ENCODE measurements at regions not wholly inside any gene's neighbourhood (a gene's known extent, or its start where the extent isn't known, plus 50 kb on each side); places are given as distances from the start of the nearest gene placed in this dataset.

DNA sequence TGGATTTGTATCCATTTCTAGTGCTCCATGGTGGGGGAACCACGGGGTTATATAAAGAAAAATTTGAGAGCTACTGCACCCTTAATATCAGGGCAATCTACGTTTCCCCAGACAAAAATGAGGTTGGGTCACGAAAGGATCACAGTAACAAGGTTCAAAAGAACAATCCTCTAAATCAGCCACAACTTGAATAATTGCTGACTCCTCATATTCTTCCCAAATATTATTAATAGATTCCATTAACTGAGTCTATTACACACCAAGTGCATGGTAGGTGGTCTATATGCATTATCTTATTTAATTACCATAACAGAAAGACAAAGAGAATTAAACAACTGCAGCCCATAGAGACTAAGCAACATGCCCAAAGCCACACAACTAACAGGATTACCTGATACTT is 438.2 kb downstream of the ETNK1 start:
- Histone ChIP-seq H2BK120ac (ENCODE audit: low read depth, low read length, poor library complexity, severe bottlenecking) (no peak overlapping the region), H3K23ac (ENCODE audit: insufficient read length, low read depth, low read length) (no peak overlapping the region), H2BK20ac (ENCODE audit: low read depth, low read length, poor library complexity, severe bottlenecking) (no peak overlapping the region), H3K79me2 (ENCODE audit: insufficient read depth, low read length) (no peaks in the 10 kb centered on the region), H3K56ac (ENCODE audit: insufficient read length, low read depth, low read length) (no peak overlapping the region), H3K14ac (ENCODE audit: insufficient read depth, low read length) (no peak overlapping the region), H3K9ac (ENCODE audit: extremely low read depth, insufficient read length, low read length) (no peak overlapping the region), H3K4me1 (ENCODE audit: insufficient read depth, low read length) (no peaks in the 10 kb centered on the region), H4K91ac (ENCODE audit: insufficient read length, low read depth, low read length) (no peak overlapping the region), H3K27ac (ENCODE audit: insufficient read length, low read depth, low read length) (no peak overlapping the region), H2BK15ac (ENCODE audit: low read depth, low read length) (no peak overlapping the region), H4K20me1 (ENCODE audit: control insufficient read depth, insufficient read depth, insufficient read length) (no peaks in the 10 kb centered on the region), H3K4ac (ENCODE audit: low read depth, low read length) (no peak overlapping the region), H2AK5ac (ENCODE audit: insufficient read length, low read length) (no peak overlapping the region), H4K5ac (ENCODE audit: insufficient read length, low read depth, low read length) (no peak overlapping the region), H3K4me2 (ENCODE audit: insufficient read depth, insufficient read length, low read length) (no peak overlapping the region), H3K18ac (ENCODE audit: insufficient read length, low read depth, low read length) (no peak overlapping the region), H3T11ph (ENCODE audit: low read length) (no peak overlapping the region), H4K8ac (replicated peaks; ENCODE audit: insufficient read length, low read depth, low read length) (no peak overlapping the region), H3K79me1 (ENCODE audit: insufficient read depth, low read depth, low read length, poor library complexity, severe bottlenecking) (no peaks in the 10 kb centered on the region), H3K27me3 (ENCODE audit: insufficient read depth, low read length) (no peaks in the 10 kb centered on the region), H2AFZ (ENCODE audit: low read length) (no peak overlapping the region), H3K23me2 (ENCODE audit: insufficient read length, low read depth, low read length, poor library complexity, severe bottlenecking) (no peaks in the 10 kb centered on the region), H2BK5ac (ENCODE audit: insufficient read length, low read length) (no peak overlapping the region), H2BK12ac (ENCODE audit: insufficient read length, low read depth, low read length) (no peak overlapping the region), H3K9me3 (ENCODE audit: control insufficient read depth, low read depth, low read length) (no peaks in the 10 kb centered on the region)
- H3K36me3 Mint-ChIP-seq (ENCODE audit: insufficient read depth in 1 of 3, low read depth in 3 of 3), result no peaks in the 10 kb centered on the region
- H3K27me3 Mint-ChIP-seq (ENCODE audit: low read depth), result no peaks in the 10 kb centered on the region
- DNase-seq, result no peak
- H3K4me1 Mint-ChIP-seq, result peaks cover 5 to 8% of the 10 kb centered on the region in 2 experiments; a peak in 2 of 4 replicates
- no peak overlapping the region for H3K27ac Mint-ChIP-seq
- TF ChIP-seq, protein P1, sequence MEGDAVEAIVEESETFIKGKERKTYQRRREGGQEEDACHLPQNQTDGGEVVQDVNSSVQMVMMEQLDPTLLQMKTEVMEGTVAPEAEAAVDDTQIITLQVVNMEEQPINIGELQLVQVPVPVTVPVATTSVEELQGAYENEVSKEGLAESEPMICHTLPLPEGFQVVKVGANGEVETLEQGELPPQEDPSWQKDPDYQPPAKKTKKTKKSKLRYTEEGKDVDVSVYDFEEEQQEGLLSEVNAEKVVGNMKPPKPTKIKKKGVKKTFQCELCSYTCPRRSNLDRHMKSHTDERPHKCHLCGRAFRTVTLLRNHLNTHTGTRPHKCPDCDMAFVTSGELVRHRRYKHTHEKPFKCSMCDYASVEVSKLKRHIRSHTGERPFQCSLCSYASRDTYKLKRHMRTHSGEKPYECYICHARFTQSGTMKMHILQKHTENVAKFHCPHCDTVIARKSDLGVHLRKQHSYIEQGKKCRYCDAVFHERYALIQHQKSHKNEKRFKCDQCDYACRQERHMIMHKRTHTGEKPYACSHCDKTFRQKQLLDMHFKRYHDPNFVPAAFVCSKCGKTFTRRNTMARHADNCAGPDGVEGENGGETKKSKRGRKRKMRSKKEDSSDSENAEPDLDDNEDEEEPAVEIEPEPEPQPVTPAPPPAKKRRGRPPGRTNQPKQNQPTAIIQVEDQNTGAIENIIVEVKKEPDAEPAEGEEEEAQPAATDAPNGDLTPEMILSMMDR (conservative IDR thresholded peaks at IDR 0.05), result no peak
- H3K9me3 Mint-ChIP-seq, result no peaks in the 10 kb centered on the region
- no CpG with 5 or more reads among the region's 3 CpGs for WGBS (ENCODE audit: extremely low coverage, insufficient read length, low lambda C conversion rate)
- no peak overlapping the region for H3K4me3 Mint-ChIP-seq
